ENCODE measurements at regions not wholly inside any gene's neighbourhood (a gene's known extent, or its start where the extent isn't known, plus 50 kb on each side); places are given as distances from the start of the nearest gene placed in this dataset.

- TF ChIP-seq, protein P1, sequence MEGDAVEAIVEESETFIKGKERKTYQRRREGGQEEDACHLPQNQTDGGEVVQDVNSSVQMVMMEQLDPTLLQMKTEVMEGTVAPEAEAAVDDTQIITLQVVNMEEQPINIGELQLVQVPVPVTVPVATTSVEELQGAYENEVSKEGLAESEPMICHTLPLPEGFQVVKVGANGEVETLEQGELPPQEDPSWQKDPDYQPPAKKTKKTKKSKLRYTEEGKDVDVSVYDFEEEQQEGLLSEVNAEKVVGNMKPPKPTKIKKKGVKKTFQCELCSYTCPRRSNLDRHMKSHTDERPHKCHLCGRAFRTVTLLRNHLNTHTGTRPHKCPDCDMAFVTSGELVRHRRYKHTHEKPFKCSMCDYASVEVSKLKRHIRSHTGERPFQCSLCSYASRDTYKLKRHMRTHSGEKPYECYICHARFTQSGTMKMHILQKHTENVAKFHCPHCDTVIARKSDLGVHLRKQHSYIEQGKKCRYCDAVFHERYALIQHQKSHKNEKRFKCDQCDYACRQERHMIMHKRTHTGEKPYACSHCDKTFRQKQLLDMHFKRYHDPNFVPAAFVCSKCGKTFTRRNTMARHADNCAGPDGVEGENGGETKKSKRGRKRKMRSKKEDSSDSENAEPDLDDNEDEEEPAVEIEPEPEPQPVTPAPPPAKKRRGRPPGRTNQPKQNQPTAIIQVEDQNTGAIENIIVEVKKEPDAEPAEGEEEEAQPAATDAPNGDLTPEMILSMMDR (conservative IDR thresholded peaks at IDR 0.05 in 1 of 2, IDR thresholded peaks at IDR 0.05 in 1 of 2; ENCODE audit: extremely low read depth in 1 of 2, insufficient read depth in 1 of 2, low read depth in 1 of 2, low read length in 2 of 2), result no peak
- no peak for TF ChIP-seq EZH2 (IDR thresholded peaks at IDR 0.05; ENCODE audit: borderline replicate concordance, low read length)
These were observed 478.7 kb upstream of the MYT1L start for GRCh38 chr2:2809771-2810170.

All from mammary epithelial cell (primary cell).